ENCODE measurements at regions not wholly inside any gene's neighbourhood (a gene's known extent, or its start where the extent isn't known, plus 50 kb on each side); places are given as distances from the start of the nearest gene placed in this dataset.

- no peaks in the 10 kb centered on the region for H3K4me1 Mint-ChIP-seq (ENCODE audit: low read depth)
- no peak overlapping the region for H3K27ac Mint-ChIP-seq (ENCODE audit: unreplicated experiment)
- DNase-seq (ENCODE audit: low spot score): no peak
- H3K27me3 Mint-ChIP-seq (ENCODE audit: low read depth): peaks cover 13% of the 10 kb centered on the region
- TF ChIP-seq, protein P1, sequence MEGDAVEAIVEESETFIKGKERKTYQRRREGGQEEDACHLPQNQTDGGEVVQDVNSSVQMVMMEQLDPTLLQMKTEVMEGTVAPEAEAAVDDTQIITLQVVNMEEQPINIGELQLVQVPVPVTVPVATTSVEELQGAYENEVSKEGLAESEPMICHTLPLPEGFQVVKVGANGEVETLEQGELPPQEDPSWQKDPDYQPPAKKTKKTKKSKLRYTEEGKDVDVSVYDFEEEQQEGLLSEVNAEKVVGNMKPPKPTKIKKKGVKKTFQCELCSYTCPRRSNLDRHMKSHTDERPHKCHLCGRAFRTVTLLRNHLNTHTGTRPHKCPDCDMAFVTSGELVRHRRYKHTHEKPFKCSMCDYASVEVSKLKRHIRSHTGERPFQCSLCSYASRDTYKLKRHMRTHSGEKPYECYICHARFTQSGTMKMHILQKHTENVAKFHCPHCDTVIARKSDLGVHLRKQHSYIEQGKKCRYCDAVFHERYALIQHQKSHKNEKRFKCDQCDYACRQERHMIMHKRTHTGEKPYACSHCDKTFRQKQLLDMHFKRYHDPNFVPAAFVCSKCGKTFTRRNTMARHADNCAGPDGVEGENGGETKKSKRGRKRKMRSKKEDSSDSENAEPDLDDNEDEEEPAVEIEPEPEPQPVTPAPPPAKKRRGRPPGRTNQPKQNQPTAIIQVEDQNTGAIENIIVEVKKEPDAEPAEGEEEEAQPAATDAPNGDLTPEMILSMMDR (IDR thresholded peaks at IDR 0.05): no peak
- H3K4me3 Mint-ChIP-seq (ENCODE audit: unreplicated experiment): no peak overlapping the region
- H3K36me3 Mint-ChIP-seq (ENCODE audit: low read depth): no peaks in the 10 kb centered on the region
- peaks cover 3% of the 10 kb centered on the region for H3K9me3 Mint-ChIP-seq (ENCODE audit: low read depth)
Observed at GRCh38 chr16:56087626-56088025, 103.7 kb upstream of the GNAO1 start.

DNA sequence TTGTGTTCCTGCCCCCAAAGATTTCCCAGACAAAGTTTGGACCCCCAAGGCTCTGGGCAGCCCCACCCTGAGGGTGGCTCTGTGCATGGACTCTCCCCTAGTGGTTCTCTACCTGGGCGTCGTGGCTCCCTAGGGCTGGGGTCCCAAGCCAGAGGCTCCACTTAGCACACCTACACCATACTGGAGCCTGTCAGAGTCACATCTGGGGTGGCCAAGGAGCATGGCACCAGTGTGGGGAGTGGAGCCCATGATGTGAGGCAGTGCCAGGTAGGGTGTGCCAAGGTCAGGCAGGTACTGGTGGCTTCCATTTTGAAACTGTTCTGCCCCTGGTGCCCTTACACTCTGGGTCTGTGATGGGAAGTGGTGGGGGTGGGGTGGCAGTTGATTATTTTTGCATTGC is 109.9 kb upstream of the GNAO1 start:
- Mint-ChIP-seq H3K9me3 (ENCODE audit: low read depth) (peaks cover 9% of the 10 kb centered on the region), H3K27me3 (ENCODE audit: low read depth) (peaks cover 3% of the 10 kb centered on the region), H3K4me3 (ENCODE audit: unreplicated experiment) (no peak overlapping the region), H3K27ac (ENCODE audit: unreplicated experiment) (no peak overlapping the region), H3K36me3 (ENCODE audit: low read depth) (no peaks in the 10 kb centered on the region), H3K4me1 (ENCODE audit: low read depth) (no peaks in the 10 kb centered on the region)
- DNase-seq (ENCODE audit: low spot score): no peak
- TF ChIP-seq, protein P1 (IDR thresholded peaks at IDR 0.05): no peak

- TF ChIP-seq, protein P1 (IDR thresholded peaks at IDR 0.05): no peak
- DNase-seq (ENCODE audit: low spot score): no peak
- Mint-ChIP-seq H3K9me3 (ENCODE audit: low read depth) (no peaks in the 10 kb centered on the region), H3K27ac (ENCODE audit: unreplicated experiment) (no peak overlapping the region), H3K36me3 (ENCODE audit: low read depth) (no peaks in the 10 kb centered on the region), H3K4me3 (ENCODE audit: unreplicated experiment) (no peak overlapping the region), H3K27me3 (ENCODE audit: low read depth) (peaks cover 4% of the 10 kb centered on the region), H3K4me1 (ENCODE audit: low read depth) (no peaks in the 10 kb centered on the region)
Observed at GRCh38 chr16:56075732-56076388, 115.4 kb upstream of the GNAO1 start.

DNA sequence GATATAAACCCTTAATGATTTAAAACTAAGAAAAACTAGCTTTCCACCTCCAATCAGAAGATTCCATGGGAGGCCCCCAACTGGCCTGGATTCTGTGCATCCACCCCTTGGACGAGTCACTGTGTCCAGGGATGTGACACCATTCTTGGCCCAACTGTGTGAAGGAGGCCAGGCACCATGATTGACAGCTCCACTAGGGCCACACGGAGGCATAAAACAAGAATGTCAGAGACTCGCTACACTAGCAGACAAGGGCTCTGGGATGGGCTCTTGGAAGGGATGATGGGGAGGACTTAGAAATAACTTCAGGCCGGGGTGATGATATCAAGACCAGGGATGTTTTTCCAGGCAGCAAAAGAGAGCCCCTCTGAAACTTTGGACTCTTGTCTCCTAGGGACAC is 117.8 kb upstream of the GNAO1 start:
- H3K27me3 Mint-ChIP-seq (ENCODE audit: low read depth): peaks cover 2% of the 10 kb centered on the region
- H3K27ac Mint-ChIP-seq (ENCODE audit: unreplicated experiment): no peak overlapping the region
- TF ChIP-seq, protein P1 (IDR thresholded peaks at IDR 0.05): no peak
- no peaks in the 10 kb centered on the region for H3K4me1 Mint-ChIP-seq (ENCODE audit: low read depth)
- H3K9me3 Mint-ChIP-seq (ENCODE audit: low read depth): no peaks in the 10 kb centered on the region
- H3K4me3 Mint-ChIP-seq (ENCODE audit: unreplicated experiment): no peak overlapping the region
- no peak for DNase-seq (ENCODE audit: low spot score)
- H3K36me3 Mint-ChIP-seq (ENCODE audit: low read depth): no peaks in the 10 kb centered on the region

DNA sequence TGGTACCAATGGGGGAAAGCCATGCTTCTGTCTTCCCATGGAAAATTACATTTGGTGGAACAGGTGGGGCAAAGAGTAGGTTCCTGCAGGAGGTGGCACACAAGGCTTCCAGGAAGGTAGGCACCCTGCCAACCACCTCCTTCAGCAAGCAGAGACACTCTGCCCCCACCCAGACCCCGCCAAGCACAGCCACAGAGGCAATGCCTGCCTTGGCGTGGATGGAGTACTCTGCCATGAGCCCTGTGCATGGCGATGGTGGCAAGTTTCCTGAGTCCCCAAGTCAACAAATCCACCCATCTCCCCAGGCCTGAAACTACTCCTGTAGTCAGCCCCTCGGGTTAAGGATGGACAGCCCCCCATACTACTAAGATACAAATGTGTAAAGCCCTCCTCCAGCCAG is 119.2 kb upstream of the GNAO1 start:
- no peak overlapping the region for H3K4me3 Mint-ChIP-seq (ENCODE audit: unreplicated experiment)
- no peaks in the 10 kb centered on the region for H3K9me3 Mint-ChIP-seq (ENCODE audit: low read depth)

More for the DNA sequence above, 119.2 kb upstream of the GNAO1 start:
- TF ChIP-seq, protein P1 (IDR thresholded peaks at IDR 0.05): no peak
- no peaks in the 10 kb centered on the region for H3K36me3 Mint-ChIP-seq (ENCODE audit: low read depth)
- H3K27me3 Mint-ChIP-seq (ENCODE audit: low read depth): peaks cover 2% of the 10 kb centered on the region
- no peaks in the 10 kb centered on the region for H3K4me1 Mint-ChIP-seq (ENCODE audit: low read depth)
- no peak overlapping the region for H3K27ac Mint-ChIP-seq (ENCODE audit: unreplicated experiment)
- no peak for DNase-seq (ENCODE audit: low spot score)

All from chondrocyte (in vitro differentiated cells).